Activated CD8-positive, alpha-beta T cell treated with anti-CD3 and anti-CD28 coated beads, Interleukin-2, amount 10 ng/mL, durations not matched to agents 7 days and 5 days (primary cell): ENCODE measurements at regions not wholly inside any gene's neighbourhood (a gene's known extent, or its start where the extent isn't known, plus 50 kb on each side); places are given as distances from the start of the nearest gene placed in this dataset.
"Not testable (repeated sequence)": the region's sequence is repeated elsewhere in the genome, so short reads cannot be mapped to it uniquely, and the experiment has no call there.

ENCODE experiments used
- ATAC-seq: fragments of 150-1000 bp; cut with Tn5 transposase; one replicate; pipeline ENCODE4 v1.10.0; 2021; ENCODE audit warnings: moderate library complexity
- CTCF ChIA-PET: fragments of 350-600 bp; sonication (Branson Sonifier 250); formaldehyde crosslinking; loops from one replicate; lab custom pipeline; 2021; ENCODE audit warnings: antibody characterized with exemption; lab: Charles Lee
- POLR2A ChIA-PET: fragments of 350-600 bp; sonication (Branson Sonifier 250); formaldehyde crosslinking; loops from one replicate; lab custom pipeline; 2021; ENCODE audit warnings: antibody characterized with exemption; lab: Charles Lee
- DNase-seq: peaks from one replicate; pipeline ENCODE4 v3.0.0-alpha.2; 2020
- H3K27ac Mint-ChIP-seq: one replicate; pipeline ENCODE4 v1.8.0; 2021; ENCODE audit warnings: mild to moderate bottlenecking, mixed read lengths
- H3K27me3 Mint-ChIP-seq: one replicate; pipeline ENCODE4 v1.8.0; 2021; ENCODE audit warnings: low read depth, mixed read lengths
- H3K36me3 Mint-ChIP-seq: one replicate; pipeline ENCODE4 v1.8.0; 2021; ENCODE audit warnings: low read depth, mixed read lengths
- H3K4me1 Mint-ChIP-seq: one replicate; pipeline ENCODE4 v1.8.0; 2021; ENCODE audit warnings: low read depth, mixed read lengths
- H3K4me3 Mint-ChIP-seq: one replicate; pipeline ENCODE4 v1.8.0; 2021; ENCODE audit warnings: mild to moderate bottlenecking, mixed read lengths
- H3K9me3 Mint-ChIP-seq: one replicate; pipeline ENCODE4 v1.8.0; 2022; ENCODE audit warnings: mixed read lengths; ENCODE audit not compliant: insufficient read depth

GRCh38 chr1:273772-274171 is 177.7 kb downstream of the OR4F29 start:
- CTCF ChIA-PET, H3K27me3 Mint-ChIP-seq, POLR2A ChIA-PET, DNase-seq, H3K4me1 Mint-ChIP-seq, ATAC-seq, H3K9me3 Mint-ChIP-seq, H3K4me3 Mint-ChIP-seq, H3K27ac Mint-ChIP-seq, H3K36me3 Mint-ChIP-seq: not testable (repeated sequence)

- H3K27ac Mint-ChIP-seq, POLR2A ChIA-PET, CTCF ChIA-PET: not testable (repeated sequence)
These were observed 183.7 kb downstream of the OR4F29 start for GRCh38 chr1:267815-268214.

More at GRCh38 chr1:267815-268214, 183.7 kb downstream of the OR4F29 start:
- not testable (repeated sequence) for H3K9me3 Mint-ChIP-seq, H3K36me3 Mint-ChIP-seq, H3K4me1 Mint-ChIP-seq, H3K4me3 Mint-ChIP-seq, ATAC-seq, H3K27me3 Mint-ChIP-seq
- DNase-seq: peak; percentile 73
